GM18907 (cell line): ENCODE measurements at regions not wholly inside any gene's neighbourhood (a gene's known extent, or its start where the extent isn't known, plus 50 kb on each side); places are given as distances from the start of the nearest gene placed in this dataset.

ENCODE experiments used
- ATAC-seq: cut with Tn5 transposase; IDR thresholded peaks from one replicate; pipeline ENCODE4 v1.9.1; 2021; ENCODE audit warnings: mild to moderate bottlenecking, moderate library complexity; ENCODE audit not compliant: unreplicated experiment

DNA sequence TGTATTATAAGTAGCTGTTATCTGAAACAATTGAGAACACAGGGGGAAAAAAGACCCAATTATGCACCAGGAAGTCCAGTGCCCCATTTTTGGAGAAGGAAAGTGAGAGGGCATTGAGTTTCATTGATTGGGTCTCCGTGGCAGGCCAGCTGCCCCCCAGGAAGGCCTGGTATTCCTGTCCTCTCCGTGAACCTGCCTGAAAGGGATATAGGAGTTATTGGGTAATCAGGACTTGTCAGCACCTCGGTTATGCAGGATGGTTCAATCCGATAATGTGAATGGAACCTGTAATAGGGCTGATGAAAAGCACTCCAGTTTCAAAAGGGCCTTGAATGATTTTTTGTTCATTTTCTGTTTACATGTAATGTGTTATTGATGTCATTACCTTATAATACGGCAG, 122.0 kb upstream of the RARB start:
- ATAC-seq: no peak

DNA sequence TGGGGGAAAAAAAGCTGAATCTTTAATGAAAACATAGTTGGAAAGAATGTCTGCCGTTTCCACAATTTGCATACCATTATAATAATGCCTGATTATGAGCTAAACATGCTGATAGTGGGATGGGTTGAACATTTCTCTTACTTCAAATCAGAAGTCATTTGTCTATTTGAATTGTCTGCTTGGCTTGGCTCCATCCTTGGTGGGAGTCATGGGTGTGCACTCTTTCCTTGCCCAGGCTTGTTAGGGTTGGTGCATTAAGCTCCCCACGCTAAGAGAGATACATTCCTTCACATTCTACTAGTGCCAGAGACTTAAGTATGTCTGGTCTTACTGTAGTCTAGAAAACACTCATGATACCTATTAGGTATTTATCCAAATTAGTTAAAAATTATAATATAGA, 121.4 kb upstream of the RARB start:
- ATAC-seq: no peak

DNA sequence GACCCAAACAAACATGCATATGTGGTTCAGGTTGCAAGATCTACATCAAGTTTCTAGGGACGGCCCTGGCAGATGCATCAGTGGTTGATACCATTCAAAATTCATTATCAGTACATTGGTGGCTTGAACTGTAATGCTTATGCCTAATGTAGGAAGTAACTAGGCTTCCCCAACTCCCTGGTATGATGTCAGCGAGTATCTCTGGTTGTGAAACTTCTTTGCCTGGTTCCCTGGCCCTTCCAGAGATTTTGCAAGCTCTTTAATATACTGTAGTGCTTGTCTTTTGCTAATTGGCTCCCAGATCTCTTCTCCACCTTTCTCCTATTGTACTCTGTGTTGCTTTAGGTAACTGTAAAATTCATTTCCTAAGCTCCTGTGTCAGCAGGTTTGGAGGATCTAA, 114.8 kb upstream of the RARB start:
- ATAC-seq: no peak

- ATAC-seq: no peak
Observed at GRCh38 chr3:25324954-25325655, 103.0 kb upstream of the RARB start.

GRCh38 chr3:25335356-25335755, 92.7 kb upstream of the RARB start:
- ATAC-seq: no peak

DNA sequence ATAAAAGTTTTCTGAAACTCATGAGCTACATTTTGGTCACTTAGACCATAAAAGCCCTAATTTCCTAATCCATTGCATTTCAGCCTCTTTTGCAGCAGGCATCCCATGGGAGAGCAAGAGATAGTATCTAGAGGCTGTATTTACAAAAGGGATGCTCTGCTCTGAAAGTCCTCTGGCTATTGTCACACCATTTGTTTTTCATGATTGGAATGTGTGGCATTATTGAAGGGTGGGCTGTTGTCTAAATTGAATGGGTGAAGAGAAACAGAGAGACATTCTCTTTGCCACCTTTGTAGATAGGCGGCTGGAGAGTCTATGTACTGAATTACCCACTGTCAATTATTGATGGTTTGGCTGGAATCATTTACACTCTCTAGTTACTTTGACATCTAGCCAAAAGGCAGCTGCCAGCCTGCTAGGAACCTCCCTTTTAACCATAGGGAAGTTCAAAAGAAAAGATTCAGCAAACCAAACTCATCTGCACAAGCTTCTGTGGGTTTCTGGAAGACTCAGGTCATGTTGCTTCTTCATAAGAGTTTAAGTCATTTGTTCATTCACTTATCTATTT, 89.8 kb upstream of the RARB start:
- no peak for ATAC-seq

GRCh38 chr3:25339225-25339624, 88.8 kb upstream of the RARB start:
- no peak for ATAC-seq

- ATAC-seq: no peak
Observed at GRCh38 chr3:25344670-25345069, 83.4 kb upstream of the RARB start.

DNA sequence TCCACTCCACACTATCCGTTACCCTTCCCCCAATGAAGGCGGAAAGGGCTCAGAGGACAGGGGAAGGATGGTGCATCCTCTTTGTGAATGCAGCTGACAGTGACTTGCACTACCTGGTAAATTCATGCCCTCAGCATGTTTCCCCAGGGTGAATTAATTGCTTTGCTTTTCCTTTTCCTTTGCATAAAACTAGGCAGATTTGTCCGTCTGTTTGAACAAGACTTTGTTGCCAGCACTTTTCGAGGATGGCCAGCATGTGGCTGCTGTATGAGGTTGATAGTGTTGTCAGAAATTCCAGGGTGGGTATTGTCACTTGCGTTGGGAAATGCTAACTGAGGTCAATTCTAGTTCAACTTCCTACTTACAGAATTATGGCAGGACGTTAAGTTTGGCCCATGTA, 79.0 kb upstream of the RARB start:
- ATAC-seq: no peak

GRCh38 chr3:25349828-25350724, 78.0 kb upstream of the RARB start:
- ATAC-seq: no peak

- no peak for ATAC-seq
Observed at GRCh38 chr3:25350725-25351114, 77.3 kb upstream of the RARB start.

- no peak for ATAC-seq
Observed at GRCh38 chr3:25354071-25354470, 74.0 kb upstream of the RARB start.

GRCh38 chr3:25355034-25355885, 72.8 kb upstream of the RARB start:
- ATAC-seq: no peak

- no peak for ATAC-seq
Observed at GRCh38 chr3:25355998-25356397, 72.1 kb upstream of the RARB start.

- ATAC-seq: no peak
Observed at GRCh38 chr3:25362118-25362517, 65.9 kb upstream of the RARB start.

- ATAC-seq: no peak
Observed at GRCh38 chr3:25365636-25366035, 62.4 kb upstream of the RARB start.

GRCh38 chr3:25367025-25367424, 61.0 kb upstream of the RARB start:
- ATAC-seq: no peak

DNA sequence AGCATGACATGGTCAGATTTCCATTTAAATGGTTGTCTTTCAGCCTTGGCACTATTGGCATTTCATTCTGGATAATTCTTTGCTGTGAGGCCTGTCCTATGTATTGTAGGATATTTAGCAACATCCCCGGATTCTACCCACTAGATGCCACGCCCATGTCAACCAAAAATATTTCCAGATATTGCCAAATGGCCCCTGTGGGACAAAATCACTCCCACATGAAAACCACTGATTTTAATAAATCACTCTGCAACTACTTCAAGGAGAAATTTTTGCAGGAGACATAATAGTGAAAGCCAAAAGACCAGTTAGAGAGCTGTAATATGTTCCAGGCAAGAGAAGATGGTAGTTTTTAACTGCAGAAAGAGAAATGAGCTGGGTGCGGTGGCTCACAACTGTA, 55.9 kb upstream of the RARB start:
- ATAC-seq: no peak

GRCh38 chr3:25376340-25376739, 51.7 kb upstream of the RARB start:
- no peak for ATAC-seq

- ATAC-seq: no peak
Observed at GRCh38 chr3:25377042-25377441, 51.0 kb upstream of the RARB start.
